ENCODE measurements at regions not wholly inside any gene's neighbourhood (a gene's known extent, or its start where the extent isn't known, plus 50 kb on each side); places are given as distances from the start of the nearest gene placed in this dataset.

GRCh38 chrX:123088331-123088730, 95.7 kb upstream of the GRIA3 start:
- Histone ChIP-seq H3K9me3 (ENCODE audit: control insufficient read depth, low read depth, low read length) (no peaks in the 10 kb centered on the region), H2AFZ (ENCODE audit: control insufficient read depth, low read length) (no peak overlapping the region), H3K36me3 (ENCODE audit: control insufficient read depth in 2 of 2, extremely low read depth in 1 of 2, insufficient read depth in 2 of 2, low read length in 2 of 2) (no peaks in the 10 kb centered on the region), H3K4me2 (ENCODE audit: control insufficient read depth, extremely low read depth, insufficient read depth, low read depth, low read length) (no peak overlapping the region), H3K9ac (ENCODE audit: control insufficient read depth, extremely low read depth, insufficient read depth, low read length) (no peak overlapping the region), H3K9me1 (ENCODE audit: control insufficient read depth, extremely low read depth, insufficient read depth, low read length) (no peaks in the 10 kb centered on the region), H3K27me3 (ENCODE audit: control insufficient read depth, extremely low read depth, insufficient read depth, low read length) (no peaks in the 10 kb centered on the region), H3K4me3 (ENCODE audit: control insufficient read depth in 2 of 3, extremely low read depth in 1 of 3, insufficient read depth in 2 of 3, low read depth in 1 of 3, low read length in 3 of 3) (no peak overlapping the region), H3K27ac (ENCODE audit: control insufficient read depth, insufficient read depth, low read length) (no peak overlapping the region), H3K79me2 (ENCODE audit: control insufficient read depth, insufficient read depth, low read length) (no peaks in the 10 kb centered on the region), H3K4me1 (ENCODE audit: control insufficient read depth, extremely low read depth, insufficient read depth, low read length) (peaks cover 4% of the 10 kb centered on the region), H4K20me1 (ENCODE audit: control insufficient read depth, extremely low read depth, insufficient read depth, low read length) (no peaks in the 10 kb centered on the region)
- TF ChIP-seq CTCF (optimal IDR thresholded peaks at IDR 0.05 in 1 of 3, IDR thresholded peaks at IDR 0.05 in 1 of 3, conservative IDR thresholded peaks at IDR 0.05 in 1 of 3; ENCODE audit: extremely low read depth in 1 of 3, insufficient read depth in 2 of 3, low read length in 3 of 3) (no peak), EZH2 (IDR thresholded peaks at IDR 0.05; ENCODE audit: low read length) (no peak)
- no peak for DNase-seq (ENCODE audit: low read depth, low spot score)
- dilution Hi-C loops (cut with MboI; ENCODE audit: extremely low pct_ligation_motif_present, low sequenced_read_pairs) = no loop called here
- no peak for FAIRE-seq

- no peaks in the 10 kb centered on the region for H4K20me1 ChIP-seq (ENCODE audit: control insufficient read depth, extremely low read depth, insufficient read depth, low read length)
- no peak for DNase-seq (ENCODE audit: low read depth, low spot score)
- dilution Hi-C loops (cut with MboI; ENCODE audit: extremely low pct_ligation_motif_present, low sequenced_read_pairs) = no loop called here
- H2AFZ ChIP-seq (ENCODE audit: control insufficient read depth, low read length) = no peak overlapping the region
- H3K4me3 ChIP-seq (ENCODE audit: control insufficient read depth in 2 of 3, extremely low read depth in 1 of 3, insufficient read depth in 2 of 3, low read depth in 1 of 3, low read length in 3 of 3) = no peak overlapping the region
- FAIRE-seq = no peak
- no peaks in the 10 kb centered on the region for H3K79me2 ChIP-seq (ENCODE audit: control insufficient read depth, insufficient read depth, low read length)
- no peak overlapping the region for H3K4me2 ChIP-seq (ENCODE audit: control insufficient read depth, extremely low read depth, insufficient read depth, low read depth, low read length)
- peaks cover 4% of the 10 kb centered on the region for H3K4me1 ChIP-seq (ENCODE audit: control insufficient read depth, extremely low read depth, insufficient read depth, low read length)
- H3K36me3 ChIP-seq (ENCODE audit: control insufficient read depth in 2 of 2, extremely low read depth in 1 of 2, insufficient read depth in 2 of 2, low read length in 2 of 2) = no peaks in the 10 kb centered on the region
- H3K9ac ChIP-seq (ENCODE audit: control insufficient read depth, extremely low read depth, insufficient read depth, low read length) = no peak overlapping the region
- H3K27ac ChIP-seq (ENCODE audit: control insufficient read depth, insufficient read depth, low read length) = no peak overlapping the region
- H3K27me3 ChIP-seq (ENCODE audit: control insufficient read depth, extremely low read depth, insufficient read depth, low read length) = no peaks in the 10 kb centered on the region
- TF ChIP-seq EZH2 (IDR thresholded peaks at IDR 0.05; ENCODE audit: low read length) (no peak), CTCF (optimal IDR thresholded peaks at IDR 0.05 in 1 of 3, IDR thresholded peaks at IDR 0.05 in 1 of 3, conservative IDR thresholded peaks at IDR 0.05 in 1 of 3; ENCODE audit: extremely low read depth in 1 of 3, insufficient read depth in 2 of 3, low read length in 3 of 3) (no peak)
- H3K9me1 ChIP-seq (ENCODE audit: control insufficient read depth, extremely low read depth, insufficient read depth, low read length) = no peaks in the 10 kb centered on the region
- no peaks in the 10 kb centered on the region for H3K9me3 ChIP-seq (ENCODE audit: control insufficient read depth, low read depth, low read length)
Measured at GRCh38 chrX:123088930-123089329, 95.1 kb upstream of the GRIA3 start.

Measured in keratinocyte (primary cell).